Ovary (tissue), 3 donors: ENCODE measurements at regions not wholly inside any gene's neighbourhood (a gene's known extent, or its start where the extent isn't known, plus 50 kb on each side); places are given as distances from the start of the nearest gene placed in this dataset.

Source experiments
- EP300 ChIP-seq: sonication (generic); formaldehyde crosslinking; IDR thresholded peaks from one replicate; pipeline ENCODE4 v1.6.1; 2017; ENCODE audit warnings: antibody characterized with exemption
- POLR2A ChIP-seq: fragments of 450-650 bp; IDR thresholded peaks from one replicate; pipeline ENCODE4 v1.6.1; 2017; ENCODE audit warnings: antibody characterized with exemption, mild to moderate bottlenecking, moderate library complexity
- TF ChIP-seq, protein P1 (sequence below), 3 donors: fragments of 450-650 bp in 2 of 3; fragments of 200-600 bp in 1 of 3; IDR thresholded peaks; one replicate each; pipeline versions ENCODE4 v1.5.1 to v1.8.0; 2016 to 2022; ENCODE audit warnings: antibody characterized with exemption in 3 of 3, mild to moderate bottlenecking in 1 of 3
- donor health status: DM: no; HTN: no; CAD: no.

DNA sequence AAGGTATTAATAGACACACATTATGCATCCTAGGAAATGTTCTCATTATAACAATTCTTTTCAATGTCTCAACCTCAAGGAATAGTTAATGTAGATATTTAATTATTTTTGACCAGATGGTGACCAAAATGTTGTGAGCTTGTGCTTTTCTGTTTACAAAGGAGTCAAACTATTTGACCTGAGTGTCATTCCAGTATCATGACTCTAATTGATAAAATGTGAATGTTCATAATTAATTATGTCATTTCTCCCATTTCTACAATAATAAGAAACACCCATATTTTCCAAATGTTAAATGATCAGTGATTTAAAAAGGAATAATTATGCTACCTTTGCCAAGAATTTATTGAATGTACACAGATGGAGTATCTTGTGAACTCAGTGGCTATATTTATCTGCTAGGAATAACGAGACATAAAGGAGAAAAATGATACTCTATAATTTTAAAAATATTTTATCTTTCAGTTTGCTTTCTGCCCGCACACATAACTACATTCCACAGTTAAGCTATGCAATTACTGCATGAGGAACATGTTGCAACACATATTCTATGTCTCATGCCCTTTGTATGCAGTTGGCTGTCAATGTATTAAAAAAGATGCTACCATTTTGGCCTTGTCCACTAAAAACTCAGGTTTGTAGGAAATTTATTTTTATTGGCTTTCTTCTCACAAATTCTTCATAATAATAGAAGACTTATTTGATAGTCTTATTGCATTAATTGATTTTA is 376.7 kb upstream of the CCDC179 start:
- TF ChIP-seq, protein P1, sequence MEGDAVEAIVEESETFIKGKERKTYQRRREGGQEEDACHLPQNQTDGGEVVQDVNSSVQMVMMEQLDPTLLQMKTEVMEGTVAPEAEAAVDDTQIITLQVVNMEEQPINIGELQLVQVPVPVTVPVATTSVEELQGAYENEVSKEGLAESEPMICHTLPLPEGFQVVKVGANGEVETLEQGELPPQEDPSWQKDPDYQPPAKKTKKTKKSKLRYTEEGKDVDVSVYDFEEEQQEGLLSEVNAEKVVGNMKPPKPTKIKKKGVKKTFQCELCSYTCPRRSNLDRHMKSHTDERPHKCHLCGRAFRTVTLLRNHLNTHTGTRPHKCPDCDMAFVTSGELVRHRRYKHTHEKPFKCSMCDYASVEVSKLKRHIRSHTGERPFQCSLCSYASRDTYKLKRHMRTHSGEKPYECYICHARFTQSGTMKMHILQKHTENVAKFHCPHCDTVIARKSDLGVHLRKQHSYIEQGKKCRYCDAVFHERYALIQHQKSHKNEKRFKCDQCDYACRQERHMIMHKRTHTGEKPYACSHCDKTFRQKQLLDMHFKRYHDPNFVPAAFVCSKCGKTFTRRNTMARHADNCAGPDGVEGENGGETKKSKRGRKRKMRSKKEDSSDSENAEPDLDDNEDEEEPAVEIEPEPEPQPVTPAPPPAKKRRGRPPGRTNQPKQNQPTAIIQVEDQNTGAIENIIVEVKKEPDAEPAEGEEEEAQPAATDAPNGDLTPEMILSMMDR (IDR thresholded peaks at IDR 0.05), result no peak
- TF ChIP-seq POLR2A, result no peak
- no peak for TF ChIP-seq EP300
